ENCODE measurements at regions not wholly inside any gene's neighbourhood (a gene's known extent, or its start where the extent isn't known, plus 50 kb on each side); places are given as distances from the start of the nearest gene placed in this dataset.

GRCh38 chr9:73230251-73230650 lies 78.6 kb downstream of the ANXA1 start:
- TF ChIP-seq CTCF (IDR thresholded peaks at IDR 0.05; ENCODE audit: low read length) (no peak), EZH2 (IDR thresholded peaks at IDR 0.05; ENCODE audit: borderline replicate concordance, low read length) (no peak)
